ENCODE measurements at regions not wholly inside any gene's neighbourhood (a gene's known extent, or its start where the extent isn't known, plus 50 kb on each side); places are given as distances from the start of the nearest gene placed in this dataset.

- in situ Hi-C loops (cut with MboI; ENCODE audit: low sequenced_read_pairs) = no loop called here
Measured at GRCh38 chr12:113625499-113625898, 153.8 kb upstream of the LHX5 start.

- in situ Hi-C loops (cut with MboI; ENCODE audit: low sequenced_read_pairs) = no loop called here
Measured at GRCh38 chr12:113622410-113622809, 150.7 kb upstream of the LHX5 start.

GRCh38 chr12:113620437-113620976, 148.8 kb upstream of the LHX5 start:
- in situ Hi-C loops (cut with MboI; ENCODE audit: low sequenced_read_pairs) = no loop called here

- in situ Hi-C loops (cut with MboI; ENCODE audit: low sequenced_read_pairs) = no loop called here
Measured at GRCh38 chr12:113619202-113619601, 147.5 kb upstream of the LHX5 start.

- in situ Hi-C loops (cut with MboI; ENCODE audit: low sequenced_read_pairs) = no loop called here
Measured at GRCh38 chr12:113613414-113613813, 141.7 kb upstream of the LHX5 start.

GRCh38 chr12:113612793-113613192, 141.1 kb upstream of the LHX5 start:
- in situ Hi-C loops (cut with MboI; ENCODE audit: low sequenced_read_pairs) = no loop called here

- in situ Hi-C loops (cut with MboI; ENCODE audit: low sequenced_read_pairs) = no loop called here
Measured at GRCh38 chr12:113612076-113612728, 140.5 kb upstream of the LHX5 start.

GRCh38 chr12:113611652-113612051, 140.0 kb upstream of the LHX5 start:
- in situ Hi-C loops (cut with MboI; ENCODE audit: low sequenced_read_pairs) = no loop called here

- in situ Hi-C loops (cut with MboI; ENCODE audit: low sequenced_read_pairs) = no loop called here
Measured at GRCh38 chr12:113610698-113611097, 139.0 kb upstream of the LHX5 start.

GRCh38 chr12:113609692-113610469, 138.2 kb upstream of the LHX5 start:
- in situ Hi-C loops (cut with MboI; ENCODE audit: low sequenced_read_pairs) = no loop called here

GRCh38 chr12:113604666-113605065, 133.0 kb upstream of the LHX5 start:
- in situ Hi-C loops (cut with MboI; ENCODE audit: low sequenced_read_pairs) = no loop called here

GRCh38 chr12:113601656-113602263, 130.1 kb upstream of the LHX5 start:
- in situ Hi-C loops (cut with MboI; ENCODE audit: low sequenced_read_pairs) = no loop called here

- in situ Hi-C loops (cut with MboI; ENCODE audit: low sequenced_read_pairs) = no loop called here
Measured at GRCh38 chr12:113598815-113599406, 127.2 kb upstream of the LHX5 start.

- in situ Hi-C loops (cut with MboI; ENCODE audit: low sequenced_read_pairs) = no loop called here
Measured at GRCh38 chr12:113594967-113595366, 123.3 kb upstream of the LHX5 start.

GRCh38 chr12:113591480-113591974, 119.9 kb upstream of the LHX5 start:
- in situ Hi-C loops (cut with MboI; ENCODE audit: low sequenced_read_pairs) = no loop called here

GRCh38 chr12:113589437-113589836, 117.8 kb upstream of the LHX5 start:
- in situ Hi-C loops (cut with MboI; ENCODE audit: low sequenced_read_pairs) = no loop called here

GRCh38 chr12:113587720-113588119, 116.0 kb upstream of the LHX5 start:
- in situ Hi-C loops (cut with MboI; ENCODE audit: low sequenced_read_pairs) = no loop called here

- in situ Hi-C loops (cut with MboI; ENCODE audit: low sequenced_read_pairs) = no loop called here
Measured at GRCh38 chr12:113586461-113586860, 114.8 kb upstream of the LHX5 start.

- in situ Hi-C loops (cut with MboI; ENCODE audit: low sequenced_read_pairs) = no loop called here
Measured at GRCh38 chr12:113582521-113583218, 111.0 kb upstream of the LHX5 start.

- in situ Hi-C loops (cut with MboI; ENCODE audit: low sequenced_read_pairs) = no loop called here
Measured at GRCh38 chr12:113581342-113581741, 109.7 kb upstream of the LHX5 start.

- in situ Hi-C loops (cut with MboI; ENCODE audit: low sequenced_read_pairs) = no loop called here
Measured at GRCh38 chr12:113580437-113580836, 108.8 kb upstream of the LHX5 start.

All from HL-60/S4 treated with phorbol 12-myristate 13-acetate at 8.2 ng/mL for 4 days and 3 days (cell line).